C4-2B (cell line): ENCODE measurements at regions not wholly inside any gene's neighbourhood (a gene's known extent, or its start where the extent isn't known, plus 50 kb on each side); places are given as distances from the start of the nearest gene placed in this dataset.

Experiments used
- H3K27ac ChIP-seq: fragments of 450-650 bp; 2 replicates; pipeline ENCODE4 v1.5.1; 2017
- ZFX ChIP-seq: fragments of 450-650 bp; IDR thresholded peaks from 2 replicates; pipeline ENCODE4 v1.6.1; 2017
- TF ChIP-seq, protein P1 (sequence below): fragments of 450-650 bp; conservative IDR thresholded peaks from 2 replicates; pipeline ENCODE4 v1.5.1; 2017; ENCODE audit warnings: mild to moderate bottlenecking

DNA sequence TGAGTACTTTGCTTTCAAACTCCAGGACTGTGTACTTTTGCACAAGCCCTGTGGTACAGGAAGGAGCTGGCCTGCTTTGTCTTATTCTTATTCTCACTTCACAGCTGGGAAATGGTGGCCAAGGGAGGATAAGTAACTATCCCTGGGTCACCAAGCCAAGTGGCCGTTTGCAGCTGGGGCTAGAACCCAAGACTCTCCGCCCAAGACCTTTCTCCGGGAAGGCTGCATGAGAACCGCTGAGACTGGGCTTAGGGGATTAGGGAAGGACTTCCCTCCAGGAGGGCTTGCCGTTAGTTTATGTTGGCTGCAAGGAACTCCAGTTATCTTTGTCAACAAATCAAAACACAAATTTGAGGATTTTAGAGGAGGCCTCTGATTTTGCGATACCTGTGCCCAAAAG is 109.5 kb upstream of the ADRA1D start:
- TF ChIP-seq, protein P1, sequence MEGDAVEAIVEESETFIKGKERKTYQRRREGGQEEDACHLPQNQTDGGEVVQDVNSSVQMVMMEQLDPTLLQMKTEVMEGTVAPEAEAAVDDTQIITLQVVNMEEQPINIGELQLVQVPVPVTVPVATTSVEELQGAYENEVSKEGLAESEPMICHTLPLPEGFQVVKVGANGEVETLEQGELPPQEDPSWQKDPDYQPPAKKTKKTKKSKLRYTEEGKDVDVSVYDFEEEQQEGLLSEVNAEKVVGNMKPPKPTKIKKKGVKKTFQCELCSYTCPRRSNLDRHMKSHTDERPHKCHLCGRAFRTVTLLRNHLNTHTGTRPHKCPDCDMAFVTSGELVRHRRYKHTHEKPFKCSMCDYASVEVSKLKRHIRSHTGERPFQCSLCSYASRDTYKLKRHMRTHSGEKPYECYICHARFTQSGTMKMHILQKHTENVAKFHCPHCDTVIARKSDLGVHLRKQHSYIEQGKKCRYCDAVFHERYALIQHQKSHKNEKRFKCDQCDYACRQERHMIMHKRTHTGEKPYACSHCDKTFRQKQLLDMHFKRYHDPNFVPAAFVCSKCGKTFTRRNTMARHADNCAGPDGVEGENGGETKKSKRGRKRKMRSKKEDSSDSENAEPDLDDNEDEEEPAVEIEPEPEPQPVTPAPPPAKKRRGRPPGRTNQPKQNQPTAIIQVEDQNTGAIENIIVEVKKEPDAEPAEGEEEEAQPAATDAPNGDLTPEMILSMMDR, result no peak
- H3K27ac ChIP-seq, result no peak overlapping the region

DNA sequence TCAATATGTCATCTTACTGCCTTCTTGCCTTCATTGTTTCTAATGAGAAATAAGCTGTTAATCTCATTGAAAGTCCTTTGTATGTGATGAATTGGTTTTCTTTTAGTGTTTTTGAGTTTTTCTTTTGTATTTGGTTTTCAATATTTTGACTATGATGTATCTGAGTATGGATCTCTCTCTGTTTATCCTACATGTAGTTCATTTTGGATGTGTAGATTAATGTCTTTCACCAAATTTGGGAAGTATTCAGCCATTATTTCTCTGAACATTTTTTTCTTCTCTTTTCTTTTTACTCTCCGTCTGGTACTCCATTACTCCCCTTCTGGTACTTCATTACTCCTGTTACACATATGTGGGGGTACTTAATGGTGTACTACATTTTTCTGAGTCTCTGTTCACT is 103.3 kb upstream of the ADRA1D start:
- H3K27ac ChIP-seq, result no peak overlapping the region
- TF ChIP-seq, protein P1, result no peak
- no peak for TF ChIP-seq ZFX

DNA sequence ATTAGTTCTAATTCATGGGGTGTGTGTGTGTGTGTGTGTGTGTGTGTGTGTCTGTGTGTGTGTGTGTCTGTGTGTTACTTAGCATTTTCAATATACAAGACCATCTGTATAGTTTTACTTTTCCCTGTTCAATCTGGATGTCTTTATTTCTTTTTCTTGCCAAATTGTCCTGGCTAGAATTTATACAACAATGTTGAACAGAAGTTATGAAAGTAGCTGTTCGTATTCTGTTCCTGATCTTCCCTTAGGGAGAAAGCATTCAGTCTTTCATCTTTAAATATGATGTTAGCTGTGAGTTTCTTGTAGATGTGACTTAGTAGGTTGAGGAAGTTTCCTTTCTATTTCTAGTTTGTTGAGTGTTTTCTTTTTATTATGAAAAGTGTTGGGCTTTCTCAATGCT is 101.0 kb upstream of the ADRA1D start:
- TF ChIP-seq, protein P1, result no peak
- no peak overlapping the region for H3K27ac ChIP-seq

DNA sequence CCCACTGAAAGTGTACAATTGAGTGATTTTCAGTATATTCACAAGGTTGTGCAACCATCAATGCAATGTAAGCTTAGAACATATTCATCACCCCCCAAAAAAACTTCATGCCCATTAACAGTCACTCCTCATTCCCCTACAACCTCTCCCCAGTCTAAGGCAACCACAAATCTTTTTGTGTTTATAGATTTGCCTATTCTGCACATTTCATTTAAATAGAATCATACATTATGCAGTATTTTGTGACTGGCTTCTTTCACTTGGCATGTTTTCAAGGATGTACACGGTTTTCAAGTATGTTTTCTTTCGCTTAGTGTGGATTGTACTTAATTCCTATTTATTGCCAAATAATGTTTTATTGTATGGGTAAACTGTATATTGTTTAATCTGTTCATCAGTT is 95.6 kb upstream of the ADRA1D start:
- no peak overlapping the region for H3K27ac ChIP-seq
- TF ChIP-seq, protein P1, result no peak
- no peak for TF ChIP-seq ZFX

DNA sequence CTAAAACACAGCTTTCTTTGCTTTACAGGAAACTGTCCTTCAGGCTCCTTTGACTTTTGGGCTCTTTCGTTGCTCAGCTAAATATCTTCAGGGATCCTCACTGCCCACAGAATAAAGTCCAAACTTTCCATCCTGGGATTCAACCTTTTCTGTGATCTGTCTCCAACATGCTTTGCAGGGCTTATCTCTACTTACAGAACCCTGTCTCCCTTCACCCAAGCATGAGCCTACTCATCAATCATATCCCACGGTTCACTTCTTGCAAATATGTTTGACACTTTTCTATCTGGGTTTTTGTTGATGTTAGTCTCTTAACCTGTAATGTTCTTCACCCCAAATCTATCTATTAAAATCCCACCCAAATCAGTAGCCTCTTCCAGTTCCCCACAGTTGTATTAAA is 93.5 kb upstream of the ADRA1D start:
- H3K27ac ChIP-seq, result no peak overlapping the region
- TF ChIP-seq ZFX, result no peak

DNA sequence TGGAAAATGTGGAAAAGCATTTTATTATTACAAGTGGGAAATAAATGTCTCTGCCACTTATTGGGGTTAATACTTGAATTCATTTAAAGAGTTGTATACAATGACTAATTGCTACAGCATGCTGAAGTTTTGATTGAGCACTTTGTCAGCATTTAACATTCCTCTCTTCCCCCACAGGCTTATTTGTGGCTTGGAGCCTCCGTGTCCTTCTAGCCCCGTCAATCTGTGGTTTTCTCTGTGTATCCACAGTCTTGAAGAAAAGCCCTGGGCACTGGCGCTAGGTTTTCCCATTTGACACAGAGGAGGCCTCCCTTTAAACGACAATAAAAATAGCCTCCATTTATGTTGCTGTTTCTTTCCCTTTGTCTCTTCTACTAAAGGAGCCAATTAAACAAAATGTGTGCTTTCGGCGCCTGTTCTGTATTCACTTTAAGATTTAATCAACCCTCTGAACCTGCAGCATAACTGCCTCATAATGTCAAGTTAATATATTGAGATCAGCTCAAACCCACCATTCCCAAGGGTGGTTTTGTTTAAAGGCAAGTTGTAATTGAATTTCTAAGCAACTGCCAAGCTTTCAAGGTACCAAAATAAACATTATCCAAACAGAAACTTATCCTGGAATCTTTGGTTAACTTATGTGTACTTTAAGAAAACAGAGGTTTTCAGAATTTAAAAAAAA is 92.9 kb upstream of the ADRA1D start:
- TF ChIP-seq, protein P1, result no peak
- TF ChIP-seq ZFX, result no peak
- no peak overlapping the region for H3K27ac ChIP-seq

DNA sequence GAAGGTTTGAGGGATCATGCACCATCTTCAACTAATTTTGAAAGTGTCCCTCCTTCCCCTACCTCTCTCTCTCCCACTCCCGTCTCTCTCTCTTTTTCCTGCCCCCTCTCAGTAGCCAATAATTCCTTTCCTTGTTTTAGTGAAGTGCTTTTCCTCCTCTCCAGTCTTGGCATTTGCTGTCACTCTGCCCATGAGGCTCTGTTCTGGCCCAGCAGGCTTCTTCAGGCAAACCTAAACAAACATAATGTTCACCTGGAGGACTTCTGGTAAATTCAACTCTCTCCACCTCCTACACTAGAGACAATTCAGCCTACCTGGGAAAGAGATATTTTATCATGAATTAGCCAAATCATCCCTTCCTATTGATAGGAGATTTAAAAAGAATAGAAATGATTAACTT is 86.6 kb upstream of the ADRA1D start:
- H3K27ac ChIP-seq, result no peak overlapping the region
- TF ChIP-seq ZFX, result no peak
- TF ChIP-seq, protein P1, result no peak

DNA sequence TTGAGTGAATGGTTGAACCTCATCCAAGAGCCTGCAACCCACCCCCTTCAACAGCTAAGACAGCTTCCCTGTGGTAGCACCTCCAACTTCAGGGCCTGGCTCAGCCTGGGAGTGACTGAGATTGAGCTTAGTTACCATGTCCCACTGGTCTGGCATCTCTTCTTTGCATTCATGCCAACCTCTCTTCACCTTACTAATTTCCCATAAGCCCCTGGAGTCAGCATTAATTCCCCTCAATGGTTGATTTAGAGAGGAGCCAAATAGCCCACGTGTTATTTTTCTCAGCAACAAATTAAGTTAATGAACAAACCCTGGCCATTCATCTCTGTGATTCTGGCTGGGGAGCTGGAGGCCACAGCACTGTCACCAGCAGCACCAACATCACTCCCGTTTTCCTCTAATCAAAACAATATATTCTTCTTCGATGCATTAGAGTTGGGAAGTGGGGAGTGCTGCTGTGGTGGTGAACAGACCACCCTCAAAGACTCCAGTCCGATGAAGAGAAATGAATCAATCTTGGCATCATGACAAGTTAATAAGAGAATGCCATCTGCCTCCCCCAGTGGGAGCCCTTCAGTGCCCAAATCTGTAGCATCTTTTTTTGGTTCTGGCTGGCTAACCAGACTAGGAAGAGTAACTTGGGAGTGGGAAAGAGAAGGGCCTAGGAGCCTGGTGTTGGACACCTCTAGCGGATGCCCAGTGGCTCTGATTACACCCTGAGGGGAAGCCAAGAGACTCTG is 83.2 kb upstream of the ADRA1D start:
- TF ChIP-seq ZFX, result no peak
- TF ChIP-seq, protein P1, result no peak
- no peak overlapping the region for H3K27ac ChIP-seq
